Calu3 (cell line): ENCODE measurements at regions not wholly inside any gene's neighbourhood (a gene's known extent, or its start where the extent isn't known, plus 50 kb on each side); places are given as distances from the start of the nearest gene placed in this dataset.
A peak's percentile ranks its signal among the peaks of the same experiment; 100 is the strongest.

Experiments used
- BruUV-seq: library from RNA; stranded (reverse); fragments of 400-500 nt; replicated peaks from 2 replicates; lab custom pipeline; 2021; lab: Mats Ljungman, UMichigan
- CTCF ChIA-PET: fragments of 300-600 bp; sonication (Branson Sonifier 250); formaldehyde crosslinking; loops from one replicate; lab custom pipeline; 2022; ENCODE audit warnings: antibody characterized with exemption; lab: Charles Lee
- DNase-seq: peaks from one replicate; pipeline ENCODE4 v3.0.0; 2022
- H3K27ac Mint-ChIP-seq: one replicate; pipeline ENCODE4 v1.8.0; 2022; ENCODE audit warnings: mixed read lengths; ENCODE audit not compliant: unreplicated experiment
- H3K27me3 Mint-ChIP-seq: one replicate; pipeline ENCODE4 v1.8.0; 2022; ENCODE audit warnings: mixed read lengths; ENCODE audit not compliant: unreplicated experiment
- H3K36me3 Mint-ChIP-seq: one replicate; pipeline ENCODE4 v1.8.0; 2022; ENCODE audit warnings: mild to moderate bottlenecking, moderate library complexity, mixed read lengths; ENCODE audit not compliant: insufficient read depth, unreplicated experiment
- H3K4me1 Mint-ChIP-seq: one replicate; pipeline ENCODE4 v1.8.0; 2022; ENCODE audit warnings: mild to moderate bottlenecking, low read depth, mixed read lengths; ENCODE audit not compliant: unreplicated experiment
- H3K4me3 Mint-ChIP-seq: one replicate; pipeline ENCODE4 v1.8.0; 2022; ENCODE audit warnings: mild to moderate bottlenecking, low read depth, moderate library complexity, mixed read lengths; ENCODE audit not compliant: unreplicated experiment
- H3K9me3 Mint-ChIP-seq: one replicate; pipeline ENCODE4 v1.8.0; 2022; ENCODE audit warnings: low read depth, mixed read lengths; ENCODE audit not compliant: unreplicated experiment
- CTCF ChIP-seq: fragments of 200-600 bp; IDR thresholded peaks from one replicate; pipeline ENCODE4 v1.8.0; 2022; ENCODE audit warnings: antibody characterized with exemption; ENCODE audit not compliant: unreplicated experiment
- intact Hi-C: fragments of 100-400 bp; cut with micrococcal nuclease; formaldehyde crosslinking; loops from one replicate; pipeline ENCODE4 v1.10.0; 2022; ENCODE audit not compliant: unreplicated experiment

DNA sequence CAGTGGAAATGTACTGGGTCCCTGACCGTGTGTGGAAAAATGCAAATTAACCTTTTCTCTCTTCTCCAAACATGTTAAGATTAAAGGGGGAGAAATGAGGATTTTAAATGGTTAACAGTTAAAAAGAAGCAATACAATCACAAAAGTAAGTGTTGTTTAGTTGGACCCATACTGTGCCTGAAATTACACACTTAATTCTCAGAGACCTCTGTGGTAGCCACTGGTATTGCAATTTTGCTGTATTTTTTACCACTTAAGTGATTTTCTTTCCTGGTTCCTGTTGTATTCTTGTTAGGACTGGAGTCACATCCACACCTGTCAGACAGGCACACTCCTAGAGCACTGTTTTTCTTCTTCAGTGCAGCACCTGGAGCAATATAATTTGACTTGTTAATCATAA, 179.6 kb upstream of the PDGFD start:
- peak; percentile 4 for DNase-seq
- intact Hi-C loops = no loop called here
- Mint-ChIP-seq H3K4me1 (no peaks in the 10 kb centered on the region), H3K4me3 (no peak overlapping the region), H3K27ac (no peak overlapping the region), H3K27me3 (no peaks in the 10 kb centered on the region), H3K36me3 (no peaks in the 10 kb centered on the region), H3K9me3 (no peaks in the 10 kb centered on the region)
- CTCF ChIA-PET = no interaction called here
- TF ChIP-seq CTCF = no peak
- BruUV-seq = no TSS peak

DNA sequence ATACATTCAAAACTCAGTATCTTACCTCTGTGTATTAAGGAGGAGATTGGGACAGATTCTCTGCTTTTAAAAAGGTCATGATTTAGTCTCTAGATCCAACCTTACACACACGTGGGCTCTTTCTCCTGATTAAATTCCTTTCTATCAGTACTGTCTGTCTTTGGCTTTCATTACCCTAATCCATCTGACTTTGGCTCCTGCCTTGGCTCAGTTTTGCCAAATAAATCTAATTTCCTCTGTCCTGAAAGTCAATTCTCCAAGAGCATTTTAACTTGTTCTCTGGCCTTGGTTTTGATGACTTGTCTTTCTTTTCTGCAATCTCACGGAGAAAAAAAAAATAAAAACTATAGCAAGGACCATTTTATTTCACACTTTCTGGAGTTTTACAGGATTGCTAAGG, 176.6 kb upstream of the PDGFD start:
- H3K9me3 Mint-ChIP-seq = no peaks in the 10 kb centered on the region
- H3K4me3 Mint-ChIP-seq = no peak overlapping the region
- no peak overlapping the region for H3K27ac Mint-ChIP-seq
- intact Hi-C loops = no loop called here
- H3K4me1 Mint-ChIP-seq = no peaks in the 10 kb centered on the region
- no TSS peak for BruUV-seq
- H3K27me3 Mint-ChIP-seq = no peaks in the 10 kb centered on the region
- no peak for DNase-seq
- no peaks in the 10 kb centered on the region for H3K36me3 Mint-ChIP-seq
- CTCF ChIA-PET = no interaction called here
- TF ChIP-seq CTCF = no peak

DNA sequence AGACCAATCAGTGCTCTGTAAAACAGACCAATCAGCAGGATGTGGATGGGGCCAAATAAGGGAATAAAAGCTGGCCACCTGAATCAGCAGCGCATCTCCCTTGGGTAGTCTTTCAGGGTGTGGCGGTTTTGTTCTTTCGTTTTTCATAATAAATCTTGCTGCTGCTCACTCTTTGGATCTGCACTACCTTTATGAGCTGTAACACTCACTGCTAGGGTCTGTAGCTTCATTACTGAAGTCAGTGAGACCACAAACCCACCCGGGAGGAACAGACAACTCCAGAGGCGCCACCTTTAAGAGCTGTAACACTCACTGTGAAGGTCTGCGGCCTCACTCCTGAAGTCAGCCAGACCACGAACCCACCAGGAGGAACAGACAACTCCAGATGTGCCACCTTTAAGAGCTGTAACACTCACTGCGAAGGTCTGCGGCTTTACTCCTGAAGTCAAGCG, 175.5 kb upstream of the PDGFD start:
- Mint-ChIP-seq H3K27ac (no peak overlapping the region), H3K27me3 (no peaks in the 10 kb centered on the region), H3K36me3 (no peaks in the 10 kb centered on the region), H3K4me3 (no peak overlapping the region), H3K4me1 (no peaks in the 10 kb centered on the region), H3K9me3 (peaks cover under 1% of the 10 kb centered on the region)
- intact Hi-C loops = no loop called here
- BruUV-seq = no TSS peak
- no peak for DNase-seq
- TF ChIP-seq CTCF = no peak
- CTCF ChIA-PET = no interaction called here

- Mint-ChIP-seq H3K9me3 (peaks cover 5% of the 10 kb centered on the region), H3K36me3 (no peaks in the 10 kb centered on the region), H3K4me1 (no peaks in the 10 kb centered on the region), H3K27ac (no peak overlapping the region), H3K4me3 (no peak overlapping the region), H3K27me3 (no peaks in the 10 kb centered on the region)
- intact Hi-C loops = no loop called here
- no peak for DNase-seq
- CTCF ChIA-PET = no interaction called here
- no peak for TF ChIP-seq CTCF
- BruUV-seq = no TSS peak
Observed at GRCh38 chr11:104338186-104338585, 174.2 kb upstream of the PDGFD start.
